ENCODE measurements at regions not wholly inside any gene's neighbourhood (a gene's known extent, or its start where the extent isn't known, plus 50 kb on each side); places are given as distances from the start of the nearest gene placed in this dataset.
"Not testable (repeated sequence)": the region's sequence is repeated elsewhere in the genome, so short reads cannot be mapped to it uniquely, and the experiment has no call there.

DNA sequence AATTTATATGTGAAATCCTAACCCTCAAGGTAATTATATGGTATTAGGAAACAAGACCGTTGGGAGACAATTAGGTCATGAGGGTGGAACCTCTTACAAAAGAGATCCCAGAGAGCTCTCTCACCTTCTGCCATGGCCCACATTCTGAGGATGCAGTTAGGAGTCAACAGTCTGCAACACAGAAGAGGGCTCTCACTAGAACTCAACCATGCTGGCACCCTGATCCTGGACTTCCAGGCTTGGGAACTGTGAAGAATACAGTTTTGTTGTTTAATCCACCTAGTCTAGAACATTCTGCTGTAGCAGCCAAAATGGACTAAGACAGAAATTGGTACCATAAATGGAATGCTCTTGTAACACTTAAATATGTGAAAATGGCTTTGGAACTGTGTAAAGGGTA is 278.8 kb upstream of the GALNTL6 start:
- DNase-seq (ENCODE audit: low read depth in 1 of 2, low spot score in 1 of 2), result no peak

GRCh38 chr4:171532968-171533367 is 280.2 kb upstream of the GALNTL6 start:
- DNase-seq (ENCODE audit: low read depth in 1 of 2, low spot score in 1 of 2), result no peak

DNA sequence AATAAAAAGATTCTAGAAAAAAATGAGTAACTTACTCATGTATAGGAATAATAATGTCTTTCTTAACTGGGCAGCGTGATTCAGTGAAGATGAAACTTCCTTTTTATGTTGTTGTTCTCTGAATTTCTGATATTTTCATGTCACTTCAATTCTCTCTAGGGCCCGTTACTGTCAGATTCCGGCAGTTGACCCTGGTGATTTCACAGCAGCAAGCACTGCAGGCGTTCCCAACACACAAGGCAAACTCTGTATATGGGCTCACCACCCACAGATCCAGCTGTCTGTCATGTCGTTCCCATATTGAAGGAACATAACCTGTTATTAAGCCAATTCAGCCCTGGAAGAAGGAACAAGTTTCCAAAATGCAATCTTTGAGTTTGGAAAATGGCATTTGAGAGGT is 288.3 kb upstream of the GALNTL6 start:
- no peak for DNase-seq (ENCODE audit: low read depth in 1 of 2, low spot score in 1 of 2)

DNA sequence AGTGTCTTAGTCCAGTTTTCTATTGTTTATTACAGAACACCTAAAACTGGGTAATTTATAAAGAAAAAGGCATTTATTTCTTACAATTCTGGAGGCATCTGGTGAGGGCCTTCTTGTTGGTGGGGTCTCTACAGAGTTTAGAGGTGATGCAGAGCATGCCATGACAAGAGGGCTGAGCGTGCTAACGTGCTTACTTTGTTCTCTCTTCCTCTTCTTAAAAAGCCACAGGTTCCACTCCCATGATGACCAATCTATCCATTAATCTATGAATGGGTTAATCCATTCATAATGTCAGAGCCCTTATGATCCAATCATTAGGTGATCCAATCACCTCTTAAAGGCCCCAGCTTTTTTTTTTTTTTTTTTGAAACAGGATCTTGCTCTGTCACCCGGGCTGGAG is 291.5 kb upstream of the GALNTL6 start:
- DNase-seq (ENCODE audit: low read depth in 1 of 2, low spot score in 1 of 2), result no peak

DNA sequence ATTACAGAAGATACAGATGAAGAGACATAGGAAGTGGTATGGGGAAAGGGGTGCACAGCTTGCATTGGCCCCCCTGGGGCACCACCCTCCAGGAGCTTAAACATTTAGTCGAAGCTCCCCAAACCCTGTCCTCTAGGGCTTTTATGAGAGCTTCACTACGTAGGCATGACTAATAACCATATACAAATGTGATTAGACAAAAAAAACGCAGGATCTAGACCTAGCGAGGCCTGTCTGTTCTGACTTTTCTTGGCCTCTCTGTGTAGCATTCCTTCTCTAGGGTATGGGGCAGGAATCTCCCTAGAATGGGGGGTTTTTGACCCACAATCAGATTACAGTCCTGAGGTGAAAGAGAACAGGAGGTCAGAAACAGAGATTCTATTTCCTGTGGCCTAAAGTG is 293.7 kb upstream of the GALNTL6 start:
- no peak for DNase-seq (ENCODE audit: low read depth in 1 of 2, low spot score in 1 of 2)

DNA sequence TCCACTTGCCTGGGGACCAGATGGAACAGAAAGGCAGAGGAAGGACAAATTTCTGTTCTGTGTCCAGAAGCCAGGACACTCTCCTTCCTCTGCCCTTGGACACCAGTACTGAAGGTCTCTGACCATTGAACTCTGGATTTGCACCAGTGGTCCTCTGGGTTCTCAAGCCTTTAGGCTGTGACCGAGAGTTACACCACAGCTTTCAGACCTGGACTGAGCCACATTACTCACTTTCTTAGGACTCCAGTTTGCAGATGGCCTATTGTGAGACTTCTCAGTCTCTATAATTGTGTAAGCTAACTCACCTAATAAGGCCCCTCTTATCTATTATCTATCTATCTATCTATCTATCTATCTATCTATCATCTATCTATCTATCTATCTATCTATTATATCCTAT is 295.3 kb upstream of the GALNTL6 start:
- DNase-seq (ENCODE audit: low read depth in 1 of 2, low spot score in 1 of 2), result no peak

DNA sequence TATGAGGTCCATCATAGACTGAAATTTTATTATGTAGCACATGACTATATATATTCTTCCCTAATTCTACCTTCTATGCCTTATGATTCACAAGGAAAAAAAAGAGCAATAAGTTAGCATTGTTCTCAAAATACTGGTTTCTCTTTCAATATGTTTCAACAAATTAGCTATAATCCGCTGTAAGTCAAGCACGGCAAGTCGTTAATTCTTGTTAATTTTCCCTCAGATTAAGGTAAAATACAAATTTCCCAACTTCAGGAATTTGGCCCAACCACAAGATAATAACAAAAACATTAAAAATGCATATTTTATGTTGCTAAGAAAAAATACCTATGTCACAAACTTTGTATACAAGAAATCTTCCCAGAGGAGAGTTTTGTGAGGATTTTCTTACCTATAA is 296.5 kb upstream of the GALNTL6 start:
- no peak for DNase-seq (ENCODE audit: low read depth in 1 of 2, low spot score in 1 of 2)

- DNase-seq (ENCODE audit: low read depth in 1 of 2, low spot score in 1 of 2), result no peak
These were observed 328.5 kb upstream of the GALNTL6 start for GRCh38 chr4:171484681-171485080.

DNA sequence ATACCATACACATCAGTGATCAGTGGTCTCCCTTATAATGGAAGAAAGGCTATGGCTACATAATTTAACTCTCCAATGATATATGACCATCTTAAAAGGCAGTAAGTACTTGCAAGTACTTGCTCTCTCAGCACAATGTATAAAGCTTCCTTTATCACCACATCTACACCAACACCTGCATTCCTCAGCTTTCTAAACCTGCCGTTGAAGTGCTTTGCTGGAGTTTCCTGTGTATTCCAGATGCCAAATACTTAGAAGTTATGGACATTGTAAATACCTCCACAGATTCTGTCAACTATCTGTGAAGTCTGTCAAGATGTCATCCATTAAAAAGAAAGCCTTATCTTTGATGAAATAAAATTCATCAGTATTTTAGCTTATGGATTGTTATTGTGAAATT is 335.0 kb upstream of the GALNTL6 start:
- no peak for DNase-seq (ENCODE audit: low read depth in 1 of 2, low spot score in 1 of 2)

DNA sequence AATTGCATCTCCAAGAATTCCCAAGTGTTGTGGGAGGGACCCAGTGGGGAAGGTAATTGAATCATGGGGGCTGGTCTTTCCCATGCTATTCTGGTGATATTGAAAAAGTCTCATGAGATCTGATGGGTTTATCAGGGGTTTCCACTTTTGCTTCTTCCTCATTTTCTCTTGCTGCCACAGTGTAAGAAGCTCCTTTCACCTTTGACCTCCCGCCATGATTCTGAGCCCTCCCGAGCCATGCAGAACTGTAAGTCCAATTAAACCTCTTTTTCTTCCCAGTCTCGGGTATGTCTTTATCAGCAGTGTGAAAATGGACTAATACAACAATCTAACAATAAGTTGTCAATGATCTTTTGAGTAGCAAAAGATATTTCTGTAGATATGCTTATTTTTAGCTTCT is 338.1 kb upstream of the GALNTL6 start:
- not testable (repeated sequence) for DNase-seq (ENCODE audit: low read depth in 1 of 2, low spot score in 1 of 2)

GRCh38 chr4:171473155-171473554 is 340.0 kb upstream of the GALNTL6 start:
- no peak for DNase-seq (ENCODE audit: low read depth in 1 of 2, low spot score in 1 of 2)

DNA sequence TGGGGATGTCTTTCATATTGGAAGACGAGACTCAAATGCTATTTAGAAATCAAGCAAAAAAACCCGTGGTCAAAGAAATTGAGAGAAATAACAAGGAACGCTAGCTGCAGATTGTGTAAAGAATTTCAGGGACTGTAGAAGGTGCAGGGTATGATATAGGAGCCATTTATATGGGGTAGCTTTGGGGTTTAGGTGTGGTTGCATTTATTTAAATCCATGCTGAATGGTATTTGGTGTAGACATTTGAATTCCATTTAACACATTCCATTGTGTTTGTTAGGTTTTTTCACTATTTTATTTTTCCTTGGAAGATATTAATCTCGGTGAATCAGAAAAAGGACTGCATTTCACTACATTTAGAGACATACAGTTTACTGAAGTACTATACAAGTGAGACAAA is 341.0 kb upstream of the GALNTL6 start:
- DNase-seq (ENCODE audit: low read depth in 1 of 2, low spot score in 1 of 2), result no peak

DNA sequence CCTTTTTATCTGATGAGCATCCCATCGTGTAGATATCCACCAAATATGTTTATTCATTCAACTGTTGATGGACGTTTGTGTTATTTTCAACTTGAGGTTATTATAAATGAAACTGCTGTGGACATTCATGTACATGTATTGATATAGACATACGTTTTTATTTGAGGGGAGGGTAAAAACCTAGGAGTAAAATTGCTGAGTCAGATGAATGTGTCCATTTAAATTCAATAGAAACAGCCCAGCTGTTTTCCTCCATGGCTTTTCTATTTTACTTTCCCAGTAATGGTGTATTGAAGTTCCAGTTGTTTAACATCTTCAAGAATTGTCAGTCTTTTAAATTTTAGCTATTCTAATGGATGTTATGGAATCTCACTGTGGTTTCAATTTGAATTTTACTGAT is 348.7 kb upstream of the GALNTL6 start:
- DNase-seq (ENCODE audit: low read depth in 1 of 2, low spot score in 1 of 2), result no peak

DNA sequence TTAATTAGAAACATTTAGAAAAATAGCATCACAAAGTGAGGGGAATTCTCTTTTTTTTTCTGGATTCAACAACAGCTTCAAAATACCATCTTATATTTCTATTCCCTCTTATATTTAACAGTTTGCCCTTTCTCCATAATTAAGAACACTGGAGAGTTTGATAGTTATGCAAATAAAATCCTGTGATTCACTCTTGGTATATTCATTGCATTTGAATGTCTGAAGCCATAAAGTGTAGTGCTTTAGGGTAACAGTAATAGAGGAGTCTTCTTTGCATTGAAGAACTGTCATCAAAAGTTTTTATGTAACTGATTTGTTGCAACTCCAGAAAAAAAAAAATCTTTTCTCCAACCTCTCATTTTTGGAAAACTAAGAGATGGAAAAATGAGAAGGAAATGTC is 352.0 kb upstream of the GALNTL6 start:
- DNase-seq (ENCODE audit: low read depth in 1 of 2, low spot score in 1 of 2), result no peak

DNA sequence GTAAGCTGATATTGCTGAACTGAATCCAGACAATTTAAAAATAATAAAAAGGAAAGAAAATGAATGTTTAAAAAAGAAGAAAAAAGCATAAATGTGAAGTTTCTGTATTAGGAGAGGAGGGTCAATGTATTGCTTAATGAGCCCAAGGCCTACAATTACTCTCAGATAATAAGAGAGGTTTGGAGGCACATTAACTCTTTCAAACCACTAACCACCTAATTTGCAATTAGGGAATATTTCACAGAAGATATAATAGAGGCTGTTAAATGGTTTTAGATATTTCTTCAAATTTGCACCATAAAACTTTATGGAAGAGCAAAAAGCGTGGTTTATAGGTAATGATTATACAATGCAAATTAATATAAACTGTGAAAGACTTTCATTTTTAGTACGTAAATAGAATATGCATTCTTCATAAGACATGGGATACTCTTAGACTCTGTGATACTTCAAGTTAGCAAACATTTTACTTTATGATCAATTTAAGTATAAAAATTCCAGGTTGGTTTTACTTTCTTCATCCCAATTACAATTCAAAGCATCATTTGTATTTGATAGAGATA is 364.2 kb upstream of the GALNTL6 start:
- DNase-seq (ENCODE audit: low read depth in 1 of 2, low spot score in 1 of 2), result no peak

DNA sequence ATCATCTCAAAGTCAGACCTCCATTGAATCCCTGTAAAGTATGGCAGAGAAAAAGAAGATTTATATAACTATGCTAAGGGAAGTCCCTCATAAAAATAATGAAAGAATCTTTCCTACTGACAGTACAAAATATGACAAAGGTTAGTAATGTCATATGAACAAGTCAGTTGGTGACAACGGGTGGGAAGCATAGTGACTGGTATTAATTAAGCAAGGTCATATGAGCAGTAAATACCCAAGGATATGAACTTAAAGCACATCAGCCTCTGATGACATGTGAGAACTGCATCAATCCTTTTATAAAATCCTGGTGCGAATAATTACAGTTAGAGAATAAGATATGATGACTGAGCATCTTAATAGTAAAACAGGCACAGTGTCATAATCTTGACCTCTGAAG is 364.8 kb upstream of the GALNTL6 start:
- DNase-seq (ENCODE audit: low read depth in 1 of 2, low spot score in 1 of 2), result no peak

DNA sequence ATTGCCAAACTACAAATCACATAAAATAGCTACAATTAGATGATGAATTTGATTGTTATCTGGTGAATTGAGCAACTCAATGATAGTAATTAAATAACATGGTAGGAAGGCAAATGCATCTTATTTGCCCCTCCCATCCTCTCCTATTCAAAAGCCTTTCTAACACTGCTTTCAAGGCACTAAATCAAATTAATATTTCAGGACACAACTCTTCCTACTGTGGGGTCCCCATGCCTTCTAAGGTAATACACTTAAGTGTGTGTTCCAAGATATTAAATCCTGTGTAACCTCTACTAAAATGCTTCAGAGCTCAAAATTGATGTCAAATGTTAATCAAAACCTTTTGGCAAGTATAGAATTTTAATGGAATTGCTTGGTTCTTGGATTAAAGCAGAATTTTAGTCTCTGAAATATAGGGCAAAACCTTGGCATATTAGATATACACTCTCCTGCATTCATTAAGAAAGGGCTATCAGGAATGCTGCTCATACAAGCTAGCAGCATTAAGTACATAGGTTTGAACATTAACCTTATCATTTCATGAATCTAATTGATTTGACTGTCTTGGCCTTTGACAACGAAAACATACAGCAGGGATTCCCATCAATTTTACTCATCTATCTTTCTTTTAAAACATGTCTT is 371.8 kb upstream of the GALNTL6 start:
- DNase-seq (ENCODE audit: low read depth in 1 of 2, low spot score in 1 of 2), result no peak

DNA sequence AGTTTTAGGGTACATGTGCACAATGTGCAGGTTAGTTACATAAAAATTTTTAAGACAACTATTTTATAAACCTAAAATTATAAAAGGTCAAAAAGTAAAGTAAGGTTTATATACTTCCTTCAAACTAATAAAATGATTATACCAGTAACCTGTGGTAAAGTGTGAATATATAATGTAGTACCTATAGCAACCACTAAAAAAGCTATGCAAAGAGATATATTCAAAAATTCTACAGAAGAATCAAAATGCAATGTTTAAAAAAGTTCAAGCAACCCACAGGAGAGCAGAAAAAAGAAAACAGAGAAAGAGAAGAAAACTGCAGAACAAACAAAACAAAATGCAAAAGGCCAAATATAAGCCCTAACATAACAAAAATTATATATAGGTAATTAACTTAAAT is 379.5 kb upstream of the GALNTL6 start:
- DNase-seq (ENCODE audit: low read depth in 1 of 2, low spot score in 1 of 2), result no peak

GRCh38 chr4:171432536-171432935 is 380.7 kb upstream of the GALNTL6 start:
- no peak for DNase-seq (ENCODE audit: low read depth in 1 of 2, low spot score in 1 of 2)

GRCh38 chr4:171430495-171430894 is 382.7 kb upstream of the GALNTL6 start:
- no peak for DNase-seq (ENCODE audit: low read depth in 1 of 2, low spot score in 1 of 2)

GRCh38 chr4:171397175-171397574 is 416.0 kb upstream of the GALNTL6 start:
- no peak for DNase-seq (ENCODE audit: low read depth in 1 of 2, low spot score in 1 of 2)

DNA sequence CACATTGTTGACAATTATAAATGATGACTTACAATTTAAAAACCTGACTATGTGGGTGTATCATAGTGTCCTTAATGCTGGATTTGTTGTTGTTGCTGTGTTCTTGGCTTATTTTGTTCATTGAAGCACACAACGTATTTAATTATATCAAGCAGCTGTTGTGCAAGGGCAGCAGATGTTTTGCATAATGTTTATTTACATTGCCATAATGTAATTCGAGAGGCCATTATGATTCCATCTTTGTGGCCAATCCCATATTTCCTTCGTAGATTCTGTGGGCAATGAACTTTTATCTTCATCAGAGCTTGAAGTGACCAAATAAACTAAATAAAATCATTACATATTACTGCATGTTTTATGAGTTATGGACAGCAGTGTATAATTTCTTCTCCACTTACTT is 422.6 kb upstream of the GALNTL6 start:
- no peak for DNase-seq (ENCODE audit: low read depth in 1 of 2, low spot score in 1 of 2)

- DNase-seq (ENCODE audit: low read depth in 1 of 2, low spot score in 1 of 2), result no peak
These were observed 434.9 kb upstream of the GALNTL6 start for GRCh38 chr4:171378323-171378722.
